ENCODE measurements at regions not wholly inside any gene's neighbourhood (a gene's known extent, or its start where the extent isn't known, plus 50 kb on each side); places are given as distances from the start of the nearest gene placed in this dataset.

- Histone ChIP-seq H3K4me1 (ENCODE audit: control insufficient read depth in 4 of 4, insufficient read depth in 4 of 4, low read length in 3 of 4) (no peaks in the 10 kb centered on the region), H3K4me3 (ENCODE audit: low read depth in 1 of 3, low read length in 3 of 3) (no peak overlapping the region), H3K27ac (ENCODE audit: low read depth in 1 of 2, low read length in 2 of 2) (no peak overlapping the region), H3K36me3 (ENCODE audit: control insufficient read depth in 4 of 4, insufficient read depth in 3 of 4, low read depth in 1 of 4, low read length in 3 of 4) (no peaks in the 10 kb centered on the region), H3K9ac (ENCODE audit: low read depth in 1 of 2, low read length in 2 of 2) (no peak overlapping the region), H3K9me3 (ENCODE audit: control insufficient read depth in 4 of 4, low read length in 3 of 4) (no peaks in the 10 kb centered on the region), H3K27me3 (ENCODE audit: control insufficient read depth in 4 of 4, insufficient read depth in 4 of 4, low read length in 3 of 4) (no peaks in the 10 kb centered on the region)
- no peak for DNase-seq (ENCODE audit: low spot score)
- no peak for TF ChIP-seq NR2F2 (IDR thresholded peaks at IDR 0.05)
- TF ChIP-seq CTCF (IDR thresholded peaks at IDR 0.05; ENCODE audit: low read depth, low read length, missing input control) = no peak
- no peak for TF ChIP-seq MAX (IDR thresholded peaks at IDR 0.05)
- peak in 1 of 2 donors; percentile 17 for TF ChIP-seq RAD21 (IDR thresholded peaks at IDR 0.05)
Observed at GRCh38 chr13:47455626-47456025, 545.4 kb downstream of the SUCLA2 start.

GRCh38 chr13:47454986-47455385 lies 546.1 kb downstream of the SUCLA2 start:
- 72% methylated on average over 3 of the region's 3 CpGs for WGBS

GRCh38 chr13:47437406-47437805 lies 540.6 kb upstream of the HTR2A start:
- no peak for DNase-seq (ENCODE audit: low spot score)
- TF ChIP-seq RAD21 (IDR thresholded peaks at IDR 0.05) (no peak), HNF4G (IDR thresholded peaks at IDR 0.05) (no peak), YY1 (IDR thresholded peaks at IDR 0.05) (no peak), FOXA1 (IDR thresholded peaks at IDR 0.05) (no peak), ZBTB33 (IDR thresholded peaks at IDR 0.05) (no peak), CTCF (IDR thresholded peaks at IDR 0.05; ENCODE audit: low read depth, low read length, missing input control) (no peak), GABPA (IDR thresholded peaks at IDR 0.05 in 1 of 2, conservative IDR thresholded peaks at IDR 0.05 in 1 of 2) (no peak), JUND (IDR thresholded peaks at IDR 0.05) (no peak)

More at GRCh38 chr13:47454986-47455385, 546.1 kb downstream of the SUCLA2 start:
- H3K36me3 ChIP-seq (ENCODE audit: control insufficient read depth in 4 of 4, insufficient read depth in 3 of 4, low read depth in 1 of 4, low read length in 3 of 4) = no peaks in the 10 kb centered on the region
- no peaks in the 10 kb centered on the region for H3K27me3 ChIP-seq (ENCODE audit: control insufficient read depth in 4 of 4, insufficient read depth in 4 of 4, low read length in 3 of 4)
- TF ChIP-seq EGR1 (IDR thresholded peaks at IDR 0.05; ENCODE audit: low read depth in 2 of 2) (no peak), REST (IDR thresholded peaks at IDR 0.05) (no peak), YY1 (IDR thresholded peaks at IDR 0.05) (no peak), NR2F2 (IDR thresholded peaks at IDR 0.05) (no peak), RXRA (IDR thresholded peaks at IDR 0.05) (no peak), JUND (IDR thresholded peaks at IDR 0.05) (no peak), SP1 (IDR thresholded peaks at IDR 0.05) (no peak), TAF1 (conservative IDR thresholded peaks at IDR 0.05) (no peak)
- DNase-seq (ENCODE audit: low spot score) = no peak
- H3K9me3 ChIP-seq (ENCODE audit: control insufficient read depth in 4 of 4, low read length in 3 of 4) = no peaks in the 10 kb centered on the region
- H3K27ac ChIP-seq (ENCODE audit: low read depth in 1 of 2, low read length in 2 of 2) = no peak overlapping the region
- no peaks in the 10 kb centered on the region for H3K4me1 ChIP-seq (ENCODE audit: control insufficient read depth in 4 of 4, insufficient read depth in 4 of 4, low read length in 3 of 4)
- no peak overlapping the region for H3K4me3 ChIP-seq (ENCODE audit: low read depth in 1 of 3, low read length in 3 of 3)
- no peak overlapping the region for H3K9ac ChIP-seq (ENCODE audit: low read depth in 1 of 2, low read length in 2 of 2)

More at GRCh38 chr13:47437406-47437805, 540.6 kb upstream of the HTR2A start:
- Histone ChIP-seq H3K27me3 (ENCODE audit: control insufficient read depth in 4 of 4, insufficient read depth in 4 of 4, low read length in 3 of 4) (no peaks in the 10 kb centered on the region), H3K9ac (ENCODE audit: low read depth in 1 of 2, low read length in 2 of 2) (no peak overlapping the region), H3K4me1 (ENCODE audit: control insufficient read depth in 4 of 4, insufficient read depth in 4 of 4, low read length in 3 of 4) (no peaks in the 10 kb centered on the region), H3K27ac (ENCODE audit: low read depth in 1 of 2, low read length in 2 of 2) (no peak overlapping the region), H3K9me3 (ENCODE audit: control insufficient read depth in 4 of 4, low read length in 3 of 4) (no peaks in the 10 kb centered on the region), H3K36me3 (ENCODE audit: control insufficient read depth in 4 of 4, insufficient read depth in 3 of 4, low read depth in 1 of 4, low read length in 3 of 4) (no peaks in the 10 kb centered on the region), H3K4me3 (ENCODE audit: low read depth in 1 of 3, low read length in 3 of 3) (no peak overlapping the region)
- 70% methylated on average over 2 of the region's 2 CpGs for WGBS
